ENCODE measurements at regions not wholly inside any gene's neighbourhood (a gene's known extent, or its start where the extent isn't known, plus 50 kb on each side); places are given as distances from the start of the nearest gene placed in this dataset.

DNA sequence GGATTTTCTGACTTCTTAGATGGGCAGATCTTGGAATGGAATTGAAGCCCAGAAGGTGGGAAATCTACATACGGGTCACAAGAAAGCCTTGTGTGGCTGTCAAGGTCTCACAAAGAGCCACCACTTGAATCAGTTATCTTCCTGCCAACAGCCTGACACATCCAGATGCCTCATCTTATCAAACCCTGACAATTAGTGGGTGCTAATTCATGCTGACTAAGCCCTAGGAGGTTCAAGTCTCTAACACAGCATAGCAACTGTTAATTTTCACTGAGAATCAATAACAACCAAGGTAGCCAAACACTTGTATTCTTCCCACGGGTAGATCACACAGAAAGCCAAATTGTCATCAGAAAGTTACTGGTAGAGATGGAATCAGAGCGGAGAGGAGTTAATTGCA is 222.2 kb downstream of the TMEM167A start:
- H2AFZ ChIP-seq (ENCODE audit: low read length) = no peak overlapping the region
- peaks cover 13% of the 10 kb centered on the region for H3K27me3 ChIP-seq (ENCODE audit: insufficient read depth, low read length)
- H3K27ac ChIP-seq (ENCODE audit: low read depth, low read length) = no peak overlapping the region
- no peaks in the 10 kb centered on the region for H4K20me1 ChIP-seq (ENCODE audit: insufficient read depth, low read length)
- no peaks in the 10 kb centered on the region for H3K36me3 ChIP-seq (ENCODE audit: insufficient read depth, low read length)
- H3K79me2 ChIP-seq (ENCODE audit: insufficient read depth, low read length) = no peaks in the 10 kb centered on the region
- DNase-seq (ENCODE audit: insufficient read length, low spot score, missing footprints) = no peak
- H3K4me2 ChIP-seq (ENCODE audit: insufficient read depth, low read length) = no peak overlapping the region
- TF ChIP-seq, protein P1, sequence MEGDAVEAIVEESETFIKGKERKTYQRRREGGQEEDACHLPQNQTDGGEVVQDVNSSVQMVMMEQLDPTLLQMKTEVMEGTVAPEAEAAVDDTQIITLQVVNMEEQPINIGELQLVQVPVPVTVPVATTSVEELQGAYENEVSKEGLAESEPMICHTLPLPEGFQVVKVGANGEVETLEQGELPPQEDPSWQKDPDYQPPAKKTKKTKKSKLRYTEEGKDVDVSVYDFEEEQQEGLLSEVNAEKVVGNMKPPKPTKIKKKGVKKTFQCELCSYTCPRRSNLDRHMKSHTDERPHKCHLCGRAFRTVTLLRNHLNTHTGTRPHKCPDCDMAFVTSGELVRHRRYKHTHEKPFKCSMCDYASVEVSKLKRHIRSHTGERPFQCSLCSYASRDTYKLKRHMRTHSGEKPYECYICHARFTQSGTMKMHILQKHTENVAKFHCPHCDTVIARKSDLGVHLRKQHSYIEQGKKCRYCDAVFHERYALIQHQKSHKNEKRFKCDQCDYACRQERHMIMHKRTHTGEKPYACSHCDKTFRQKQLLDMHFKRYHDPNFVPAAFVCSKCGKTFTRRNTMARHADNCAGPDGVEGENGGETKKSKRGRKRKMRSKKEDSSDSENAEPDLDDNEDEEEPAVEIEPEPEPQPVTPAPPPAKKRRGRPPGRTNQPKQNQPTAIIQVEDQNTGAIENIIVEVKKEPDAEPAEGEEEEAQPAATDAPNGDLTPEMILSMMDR (IDR thresholded peaks at IDR 0.05; ENCODE audit: extremely low read depth, low read depth, low read length) = no peak
- H3K4me1 ChIP-seq (ENCODE audit: insufficient read depth, low read length) = no peaks in the 10 kb centered on the region
- no peak overlapping the region for H3K4me3 ChIP-seq (ENCODE audit: insufficient read depth, low read length)
- no peaks in the 10 kb centered on the region for H3K9me3 ChIP-seq (ENCODE audit: low read depth, low read length)

DNA sequence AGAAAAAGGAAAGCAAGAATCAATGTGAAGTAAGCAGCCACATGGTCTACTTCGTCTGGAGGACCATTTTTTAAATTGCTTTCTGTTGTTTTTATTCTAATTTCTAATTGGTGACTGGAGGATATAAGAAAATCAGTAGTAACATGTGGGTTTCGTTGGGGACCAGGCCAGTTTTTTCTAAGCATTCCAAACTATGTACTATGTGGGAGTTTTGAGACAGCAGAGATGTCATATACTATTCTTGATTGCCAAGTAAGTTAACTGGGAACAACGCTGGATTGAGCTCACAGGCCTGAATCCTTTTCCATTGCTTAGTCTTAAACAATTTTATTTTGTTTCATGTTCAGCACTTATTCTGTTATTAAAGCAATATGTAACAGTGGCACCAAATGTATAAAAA is 225.7 kb downstream of the TMEM167A start:
- DNase-seq (ENCODE audit: insufficient read length, low spot score, missing footprints) = no peak
- TF ChIP-seq, protein P1 (IDR thresholded peaks at IDR 0.05; ENCODE audit: extremely low read depth, low read depth, low read length) = no peak
- no peak overlapping the region for H3K4me3 ChIP-seq (ENCODE audit: insufficient read depth, low read length)
- H3K4me1 ChIP-seq (ENCODE audit: insufficient read depth, low read length) = no peaks in the 10 kb centered on the region
- H3K36me3 ChIP-seq (ENCODE audit: insufficient read depth, low read length) = no peaks in the 10 kb centered on the region
- H3K27ac ChIP-seq (ENCODE audit: low read depth, low read length) = no peak overlapping the region
- H4K20me1 ChIP-seq (ENCODE audit: insufficient read depth, low read length) = no peaks in the 10 kb centered on the region
- peaks cover 6% of the 10 kb centered on the region for H3K27me3 ChIP-seq (ENCODE audit: insufficient read depth, low read length)
- no peaks in the 10 kb centered on the region for H3K79me2 ChIP-seq (ENCODE audit: insufficient read depth, low read length)
- H2AFZ ChIP-seq (ENCODE audit: low read length) = no peak overlapping the region
- no peak overlapping the region for H3K4me2 ChIP-seq (ENCODE audit: insufficient read depth, low read length)
- H3K9me3 ChIP-seq (ENCODE audit: low read depth, low read length) = no peaks in the 10 kb centered on the region

DNA sequence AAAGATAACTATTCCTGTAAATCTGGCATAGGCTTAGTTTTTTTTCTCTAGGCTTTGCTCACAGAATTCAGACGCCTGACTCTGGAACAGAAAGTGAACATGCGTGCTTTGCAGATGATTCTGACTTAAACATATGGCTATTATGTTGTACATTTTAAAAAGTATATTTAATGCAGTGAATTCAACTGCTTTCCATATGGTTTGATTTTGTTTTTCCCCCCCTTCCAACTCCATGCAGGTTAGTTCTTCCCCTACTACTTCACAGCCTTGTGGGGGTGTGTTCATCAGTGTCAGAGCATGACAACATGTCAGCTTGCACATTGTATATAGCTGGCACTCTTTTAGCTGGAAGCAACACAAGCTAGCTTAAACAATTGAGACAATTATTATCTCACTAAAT is 226.8 kb downstream of the TMEM167A start:
- Histone ChIP-seq H3K4me3 (ENCODE audit: insufficient read depth, low read length) (no peak overlapping the region), H3K36me3 (ENCODE audit: insufficient read depth, low read length) (no peaks in the 10 kb centered on the region), H2AFZ (ENCODE audit: low read length) (no peak overlapping the region), H4K20me1 (ENCODE audit: insufficient read depth, low read length) (no peaks in the 10 kb centered on the region), H3K4me1 (ENCODE audit: insufficient read depth, low read length) (no peaks in the 10 kb centered on the region), H3K27me3 (ENCODE audit: insufficient read depth, low read length) (peaks cover 3% of the 10 kb centered on the region), H3K79me2 (ENCODE audit: insufficient read depth, low read length) (no peaks in the 10 kb centered on the region), H3K9me3 (ENCODE audit: low read depth, low read length) (no peaks in the 10 kb centered on the region), H3K4me2 (ENCODE audit: insufficient read depth, low read length) (no peak overlapping the region), H3K27ac (ENCODE audit: low read depth, low read length) (no peak overlapping the region)
- DNase-seq (ENCODE audit: insufficient read length, low spot score, missing footprints) = no peak
- TF ChIP-seq, protein P1 (IDR thresholded peaks at IDR 0.05; ENCODE audit: extremely low read depth, low read depth, low read length) = no peak

DNA sequence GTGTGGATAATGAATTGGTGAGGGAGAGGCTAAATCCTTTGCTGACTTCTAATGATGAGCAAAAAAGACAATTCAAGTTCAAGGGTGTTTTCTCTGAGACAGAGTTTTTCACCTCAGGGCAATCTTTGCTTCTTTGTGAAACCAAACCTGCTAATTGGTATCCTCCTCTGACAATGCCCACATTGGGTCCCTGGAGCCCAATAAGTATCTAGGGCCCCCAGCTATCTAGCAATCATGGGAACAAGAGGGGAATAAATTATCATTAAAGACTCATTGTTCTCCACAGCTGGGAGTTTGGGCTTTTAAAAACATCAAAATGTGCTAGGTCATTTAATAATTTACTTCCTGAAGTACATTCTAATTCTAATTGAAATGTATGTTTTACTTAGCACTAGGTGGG is 227.3 kb downstream of the TMEM167A start:
- no peaks in the 10 kb centered on the region for H3K4me1 ChIP-seq (ENCODE audit: insufficient read depth, low read length)
- H3K27me3 ChIP-seq (ENCODE audit: insufficient read depth, low read length) = peaks cover 3% of the 10 kb centered on the region
- H3K27ac ChIP-seq (ENCODE audit: low read depth, low read length) = no peak overlapping the region
- H4K20me1 ChIP-seq (ENCODE audit: insufficient read depth, low read length) = no peaks in the 10 kb centered on the region
- no peak overlapping the region for H2AFZ ChIP-seq (ENCODE audit: low read length)
- H3K4me3 ChIP-seq (ENCODE audit: insufficient read depth, low read length) = no peak overlapping the region
- H3K36me3 ChIP-seq (ENCODE audit: insufficient read depth, low read length) = no peaks in the 10 kb centered on the region
- H3K79me2 ChIP-seq (ENCODE audit: insufficient read depth, low read length) = no peaks in the 10 kb centered on the region
- TF ChIP-seq, protein P1 (IDR thresholded peaks at IDR 0.05; ENCODE audit: extremely low read depth, low read depth, low read length) = no peak
- H3K4me2 ChIP-seq (ENCODE audit: insufficient read depth, low read length) = no peak overlapping the region
- DNase-seq (ENCODE audit: insufficient read length, low spot score, missing footprints) = no peak
- H3K9me3 ChIP-seq (ENCODE audit: low read depth, low read length) = no peaks in the 10 kb centered on the region
